Keratinocyte (primary cell): ENCODE measurements at regions not wholly inside any gene's neighbourhood (a gene's known extent, or its start where the extent isn't known, plus 50 kb on each side); places are given as distances from the start of the nearest gene placed in this dataset.

Source experiments
- CTCF ChIP-seq, 3 experiments: IDR thresholded peaks in 1 of 3; conservative IDR thresholded peaks in 1 of 3; optimal IDR thresholded peaks in 1 of 3; 2 replicates in 2 of 3; 3 replicates in 1 of 3; pipeline versions ENCODE3 to v1.5.1; 2011; ENCODE audit warnings: low read length in 3 of 3, mild to moderate bottlenecking in 3 of 3, moderate library complexity in 2 of 3, control low read depth in 1 of 3, inconsistent platforms in 1 of 3; ENCODE audit not compliant: insufficient read depth in 2 of 3; ENCODE audit errors: extremely low read depth in 1 of 3
- EZH2 ChIP-seq: IDR thresholded peaks from one replicate; pipeline ENCODE4 v1.6.1; 2012; ENCODE audit warnings: inconsistent platforms, mild to moderate bottlenecking, low read length, moderate library complexity

DNA sequence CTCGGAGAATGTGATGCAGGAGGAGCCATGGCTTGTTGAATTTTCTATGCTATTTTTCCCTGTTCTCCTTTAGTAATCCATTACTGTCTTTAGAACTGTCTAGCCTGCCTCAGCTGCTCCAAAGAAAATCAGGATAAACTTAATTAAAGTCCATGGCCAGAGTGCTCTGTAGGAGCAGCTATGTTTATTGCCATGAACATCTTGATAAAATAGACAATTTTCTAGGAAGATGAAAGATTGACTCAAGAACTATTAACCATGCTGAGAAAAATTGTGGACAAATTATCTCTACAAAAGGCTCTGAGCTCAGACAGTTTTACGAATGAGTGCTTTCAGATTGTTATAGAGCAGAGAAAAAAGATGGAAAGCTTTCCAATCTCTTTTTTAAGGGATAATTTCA lies 193.0 kb downstream of the TTC32 start:
- TF ChIP-seq CTCF (optimal IDR thresholded peaks at IDR 0.05 in 1 of 3, IDR thresholded peaks at IDR 0.05 in 1 of 3, conservative IDR thresholded peaks at IDR 0.05 in 1 of 3; ENCODE audit: extremely low read depth in 1 of 3, insufficient read depth in 2 of 3, low read length in 3 of 3) (no peak), EZH2 (no peak)
